T-helper 2 cell treated with Interferon-gamma antibody and Interleukin-4, amounts not matched to agents 5 μg/mL and 100 μg/mL, for 36 hours (primary cell): ENCODE measurements at regions not wholly inside any gene's neighbourhood (a gene's known extent, or its start where the extent isn't known, plus 50 kb on each side); places are given as distances from the start of the nearest gene placed in this dataset.
A peak's percentile ranks its signal among the peaks of the same experiment; 100 is the strongest.

Experiments
- DNase-seq: peaks from one replicate; pipeline ENCODE4 v3.0.0; 2021; ENCODE audit warnings: low spot score
- H3K27ac Mint-ChIP-seq: one replicate; pipeline ENCODE4 v1.8.0; 2021; ENCODE audit warnings: mild to moderate bottlenecking, mixed read lengths
- H3K27me3 Mint-ChIP-seq: one replicate; pipeline ENCODE4 v1.8.0; 2021; ENCODE audit warnings: low read depth, mixed read lengths
- H3K36me3 Mint-ChIP-seq: one replicate; pipeline ENCODE4 v1.8.0; 2021; ENCODE audit warnings: low read depth, mixed read lengths
- H3K4me1 Mint-ChIP-seq: one replicate; pipeline ENCODE4 v1.8.0; 2021; ENCODE audit warnings: low read depth, mixed read lengths
- H3K4me3 Mint-ChIP-seq: one replicate; pipeline ENCODE4 v1.8.0; 2022; ENCODE audit warnings: mild to moderate bottlenecking, moderate library complexity, mixed read lengths
- H3K9me3 Mint-ChIP-seq: one replicate; pipeline ENCODE4 v1.8.0; 2021; ENCODE audit warnings: mixed read lengths

- Mint-ChIP-seq H3K36me3 (no peaks in the 10 kb centered on the region), H3K27me3 (peaks cover 11% of the 10 kb centered on the region), H3K27ac (peak overlapping the region; percentile 88), H3K4me3 (peak overlapping the region; percentile 78), H3K9me3 (no peaks in the 10 kb centered on the region), H3K4me1 (peaks cover 51% of the 10 kb centered on the region)
- peak; percentile 35 for DNase-seq
Observed at GRCh38 chr14:105861985-105862465, 335.6 kb downstream of the TMEM121 start.

- H3K4me1 Mint-ChIP-seq: peaks cover 45% of the 10 kb centered on the region
- no peaks in the 10 kb centered on the region for H3K9me3 Mint-ChIP-seq
- H3K27me3 Mint-ChIP-seq: peaks cover 11% of the 10 kb centered on the region
- DNase-seq: no peak
- H3K36me3 Mint-ChIP-seq: no peaks in the 10 kb centered on the region
- peak overlapping the region; percentile 88 for H3K27ac Mint-ChIP-seq
- H3K4me3 Mint-ChIP-seq: peak overlapping the region; percentile 26
Observed at GRCh38 chr14:105862581-105863239, 336.3 kb downstream of the TMEM121 start.

GRCh38 chr14:105863296-105864108 is 337.1 kb downstream of the TMEM121 start:
- Mint-ChIP-seq H3K9me3 (no peaks in the 10 kb centered on the region), H3K27ac (peak overlapping the region; percentile 88), H3K4me3 (no peak overlapping the region), H3K4me1 (peaks cover 41% of the 10 kb centered on the region), H3K27me3 (peaks cover 11% of the 10 kb centered on the region), H3K36me3 (no peaks in the 10 kb centered on the region)
- no peak for DNase-seq

- Mint-ChIP-seq H3K27ac (no peak overlapping the region), H3K27me3 (peaks cover 11% of the 10 kb centered on the region), H3K36me3 (no peaks in the 10 kb centered on the region), H3K9me3 (no peaks in the 10 kb centered on the region), H3K4me1 (peaks cover 38% of the 10 kb centered on the region), H3K4me3 (no peak overlapping the region)
- DNase-seq: no peak
Observed at GRCh38 chr14:105864116-105864515, 337.7 kb downstream of the TMEM121 start.

- no peak for DNase-seq
- Mint-ChIP-seq H3K4me1 (peaks cover 39% of the 10 kb centered on the region), H3K9me3 (no peaks in the 10 kb centered on the region), H3K27ac (no peak overlapping the region), H3K4me3 (no peak overlapping the region), H3K27me3 (peaks cover 15% of the 10 kb centered on the region), H3K36me3 (no peaks in the 10 kb centered on the region)
Observed at GRCh38 chr14:105864651-105865265, 338.4 kb downstream of the TMEM121 start.

GRCh38 chr14:105865266-105865903 is 339.0 kb downstream of the TMEM121 start:
- H3K9me3 Mint-ChIP-seq: no peaks in the 10 kb centered on the region
- H3K36me3 Mint-ChIP-seq: no peaks in the 10 kb centered on the region
- peaks cover 18% of the 10 kb centered on the region for H3K27me3 Mint-ChIP-seq
- DNase-seq: no peak
- H3K4me1 Mint-ChIP-seq: peaks cover 36% of the 10 kb centered on the region
- H3K4me3 Mint-ChIP-seq: no peak overlapping the region
- H3K27ac Mint-ChIP-seq: peak overlapping the region; percentile 45

- H3K4me3 Mint-ChIP-seq: no peak overlapping the region
- no peak for DNase-seq
- H3K27me3 Mint-ChIP-seq: peaks cover 18% of the 10 kb centered on the region
- H3K9me3 Mint-ChIP-seq: no peaks in the 10 kb centered on the region
- H3K4me1 Mint-ChIP-seq: peaks cover 28% of the 10 kb centered on the region
- H3K36me3 Mint-ChIP-seq: no peaks in the 10 kb centered on the region
- no peak overlapping the region for H3K27ac Mint-ChIP-seq
Observed at GRCh38 chr14:105865904-105866840, 339.8 kb downstream of the TMEM121 start.

GRCh38 chr14:105866841-105867321 is 340.5 kb downstream of the TMEM121 start:
- no peak overlapping the region for H3K4me3 Mint-ChIP-seq
- H3K27ac Mint-ChIP-seq: no peak overlapping the region
- peaks cover 21% of the 10 kb centered on the region for H3K4me1 Mint-ChIP-seq
- H3K36me3 Mint-ChIP-seq: no peaks in the 10 kb centered on the region
- no peak for DNase-seq
- H3K9me3 Mint-ChIP-seq: no peaks in the 10 kb centered on the region
- peaks cover 26% of the 10 kb centered on the region for H3K27me3 Mint-ChIP-seq

GRCh38 chr14:105867961-105868599 is 341.7 kb downstream of the TMEM121 start:
- H3K4me1 Mint-ChIP-seq: peaks cover 9% of the 10 kb centered on the region
- H3K36me3 Mint-ChIP-seq: no peaks in the 10 kb centered on the region

GRCh38 chr14:105871590-105871989 is 345.2 kb downstream of the TMEM121 start:
- no peak for DNase-seq
- Mint-ChIP-seq H3K36me3 (no peaks in the 10 kb centered on the region), H3K9me3 (no peaks in the 10 kb centered on the region), H3K4me3 (no peak overlapping the region), H3K27ac (no peak overlapping the region), H3K4me1 (peaks cover 3% of the 10 kb centered on the region), H3K27me3 (peaks cover 66% of the 10 kb centered on the region)

More at GRCh38 chr14:105867961-105868599, 341.7 kb downstream of the TMEM121 start:
- no peak for DNase-seq
- peaks cover 31% of the 10 kb centered on the region for H3K27me3 Mint-ChIP-seq
- no peaks in the 10 kb centered on the region for H3K9me3 Mint-ChIP-seq
- no peak overlapping the region for H3K4me3 Mint-ChIP-seq
- no peak overlapping the region for H3K27ac Mint-ChIP-seq

GRCh38 chr14:105873870-105874512 is 347.6 kb downstream of the TMEM121 start:
- no peak for DNase-seq
- Mint-ChIP-seq H3K27me3 (peaks cover 78% of the 10 kb centered on the region), H3K36me3 (no peaks in the 10 kb centered on the region), H3K4me1 (peaks cover 2% of the 10 kb centered on the region), H3K4me3 (no peak overlapping the region), H3K9me3 (no peaks in the 10 kb centered on the region), H3K27ac (no peak overlapping the region)

GRCh38 chr14:105876158-105876557 is 349.8 kb downstream of the TMEM121 start:
- Mint-ChIP-seq H3K4me1 (peaks cover 1% of the 10 kb centered on the region), H3K9me3 (no peaks in the 10 kb centered on the region), H3K27me3 (peaks cover 77% of the 10 kb centered on the region), H3K36me3 (no peaks in the 10 kb centered on the region), H3K27ac (no peak overlapping the region), H3K4me3 (no peak overlapping the region)
- no peak for DNase-seq
